ENCODE measurements at regions not wholly inside any gene's neighbourhood (a gene's known extent, or its start where the extent isn't known, plus 50 kb on each side); places are given as distances from the start of the nearest gene placed in this dataset.

GRCh38 chr5:61737964-61738340 lies 405.9 kb downstream of the ZSWIM6 start:
- DNase-seq (ENCODE audit: low spot score in 2 of 2) (no peak), ATAC-seq (no peak)
- no peaks in the 10 kb centered on the region for H3K36me3 Mint-ChIP-seq
- H3K27ac Mint-ChIP-seq = no peak overlapping the region
- no peaks in the 10 kb centered on the region for H3K9me3 Mint-ChIP-seq

GRCh38 chr5:61738446-61738845 lies 406.4 kb downstream of the ZSWIM6 start:
- Mint-ChIP-seq H3K9me3 (no peaks in the 10 kb centered on the region), H3K36me3 (no peaks in the 10 kb centered on the region), H3K27ac (no peak overlapping the region)
- DNase-seq (ENCODE audit: low spot score in 2 of 2) (no peak), ATAC-seq (no peak)

DNA sequence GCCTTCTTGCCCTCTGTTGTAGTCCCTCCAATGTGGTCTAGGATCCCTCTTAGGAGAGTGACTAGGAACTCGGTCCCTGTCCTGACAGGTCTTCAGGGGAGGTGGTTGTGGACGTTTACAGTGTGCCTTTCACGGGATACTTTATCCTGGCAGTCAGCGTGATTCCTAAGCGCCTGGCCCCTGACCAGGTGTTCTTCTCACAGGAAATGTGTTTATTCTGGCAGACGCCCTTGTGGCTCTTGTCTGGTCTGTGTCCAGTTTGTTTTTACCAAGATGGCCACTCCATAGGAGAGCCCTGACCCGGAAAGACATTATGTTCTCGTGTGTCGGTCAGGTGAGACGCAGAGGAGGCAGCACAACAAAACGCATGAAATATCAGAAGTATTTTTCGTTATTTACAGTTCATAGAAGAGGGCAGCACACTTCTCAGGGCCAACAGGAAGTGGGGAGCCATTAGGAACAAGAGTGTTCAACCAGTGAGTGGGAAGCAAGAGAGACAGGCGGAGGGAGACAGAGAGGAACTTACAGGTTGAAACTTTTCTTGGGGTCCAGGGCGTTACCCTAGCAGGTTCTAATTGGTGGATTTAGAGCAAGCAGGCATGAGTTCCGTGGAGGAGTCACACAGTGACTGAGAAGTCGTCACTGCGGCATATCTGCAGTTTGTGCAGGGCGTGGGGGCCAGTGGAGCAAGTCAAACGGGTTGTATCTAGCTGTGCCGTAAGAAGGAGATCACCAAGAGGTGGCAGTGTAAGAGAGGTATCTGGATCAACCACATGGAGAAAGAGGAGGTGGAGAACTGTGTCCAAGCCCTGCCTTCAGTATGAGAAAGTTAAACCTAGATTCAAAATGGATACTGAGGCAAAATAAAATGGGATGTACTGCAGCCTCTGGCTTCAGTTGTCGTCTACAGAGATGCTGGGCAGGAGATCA lies 412.9 kb downstream of the ZSWIM6 start:
- peaks cover 0 to 5% of the 10 kb centered on the region in 2 donors for H3K36me3 Mint-ChIP-seq
- peaks cover 6 to 7% of the 10 kb centered on the region in 2 donors for H3K9me3 Mint-ChIP-seq
- no peak for ATAC-seq
- DNase-seq (ENCODE audit: low spot score in 2 of 2) = no peak
- no peak overlapping the region for H3K27ac Mint-ChIP-seq

- peaks cover 6 to 7% of the 10 kb centered on the region in 2 donors for H3K9me3 Mint-ChIP-seq
- DNase-seq (ENCODE audit: low spot score in 2 of 2) (no peak), ATAC-seq (no peak)
- peaks cover 0 to 5% of the 10 kb centered on the region in 2 donors for H3K36me3 Mint-ChIP-seq
- H3K27ac Mint-ChIP-seq = no peak overlapping the region
Measured at GRCh38 chr5:61746831-61747575, 414.9 kb downstream of the ZSWIM6 start.

DNA sequence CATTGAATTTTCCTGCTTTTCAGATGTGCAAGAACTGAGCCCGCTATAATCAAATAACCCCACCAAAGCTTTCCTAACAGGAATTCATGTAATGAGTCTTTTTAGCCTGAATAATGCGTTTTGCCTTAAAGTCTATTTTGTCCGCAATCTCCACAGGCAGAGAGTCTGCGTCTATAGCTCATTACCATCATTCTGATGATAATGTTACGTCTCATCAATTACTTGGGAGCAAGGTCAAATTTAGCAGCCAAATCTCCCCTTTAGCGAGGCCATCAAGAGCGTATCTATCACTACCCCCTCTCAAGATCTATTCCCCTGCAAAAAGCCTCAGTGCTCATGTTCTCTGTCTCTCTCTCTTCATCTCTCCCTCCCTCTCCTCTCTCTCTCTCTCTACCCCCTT lies 416.1 kb downstream of the ZSWIM6 start:
- no peak for ATAC-seq
- H3K9me3 Mint-ChIP-seq = peaks cover 6 to 7% of the 10 kb centered on the region in 2 donors
- no peak for DNase-seq (ENCODE audit: low spot score in 2 of 2)
- H3K36me3 Mint-ChIP-seq = peaks cover 0 to 5% of the 10 kb centered on the region in 2 donors
- no peak overlapping the region for H3K27ac Mint-ChIP-seq

- no peak for ATAC-seq
Measured at GRCh38 chr5:61748651-61749050, 416.6 kb downstream of the ZSWIM6 start.

GRCh38 chr5:61752588-61752987 lies 420.5 kb downstream of the ZSWIM6 start:
- H3K9me3 Mint-ChIP-seq = no peaks in the 10 kb centered on the region
- no peak for ATAC-seq
- no peaks in the 10 kb centered on the region for H3K36me3 Mint-ChIP-seq
- no peak for DNase-seq (ENCODE audit: low spot score in 2 of 2)
- no peak overlapping the region for H3K27ac Mint-ChIP-seq

More at GRCh38 chr5:61748651-61749050, 416.6 kb downstream of the ZSWIM6 start:
- Mint-ChIP-seq H3K27ac (no peak overlapping the region), H3K36me3 (peaks cover 0 to 5% of the 10 kb centered on the region in 2 donors), H3K9me3 (peaks cover 6 to 7% of the 10 kb centered on the region in 2 donors)
- DNase-seq (ENCODE audit: low spot score in 2 of 2) = no peak

GRCh38 chr5:61754792-61755191 lies 422.7 kb downstream of the ZSWIM6 start:
- H3K36me3 Mint-ChIP-seq = no peaks in the 10 kb centered on the region
- DNase-seq (ENCODE audit: low spot score in 2 of 2) = no peak
- ATAC-seq = no peak
- H3K27ac Mint-ChIP-seq = no peak overlapping the region
- H3K9me3 Mint-ChIP-seq = peaks cover 0 to 4% of the 10 kb centered on the region in 2 donors

DNA sequence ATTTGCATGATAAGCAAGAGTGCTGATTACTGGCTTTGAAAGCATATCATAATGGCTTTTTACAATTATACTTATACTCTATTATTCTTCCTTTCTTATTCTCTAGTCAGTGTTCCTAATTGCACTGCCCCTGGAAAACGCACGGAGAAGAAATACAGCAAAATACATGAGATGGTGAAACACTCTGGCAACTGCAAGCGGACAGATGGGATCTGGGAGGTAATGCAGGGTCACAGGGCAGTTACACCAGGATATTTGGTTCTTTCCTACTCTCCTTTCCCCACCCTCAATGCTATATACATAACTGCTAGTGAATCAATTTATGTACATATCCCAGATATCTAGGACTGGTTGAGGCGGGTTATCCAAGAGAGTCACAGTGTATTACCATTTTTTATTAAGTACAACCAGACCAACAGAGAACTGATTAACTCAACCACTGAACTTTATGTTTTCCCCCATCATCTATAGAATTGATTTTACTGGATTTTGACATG lies 423.7 kb downstream of the ZSWIM6 start:
- DNase-seq (ENCODE audit: low spot score in 2 of 2) (no peak), ATAC-seq (no peak)
- Mint-ChIP-seq H3K9me3 (peaks cover 0 to 4% of the 10 kb centered on the region in 2 donors), H3K36me3 (no peaks in the 10 kb centered on the region), H3K27ac (no peak overlapping the region)

DNA sequence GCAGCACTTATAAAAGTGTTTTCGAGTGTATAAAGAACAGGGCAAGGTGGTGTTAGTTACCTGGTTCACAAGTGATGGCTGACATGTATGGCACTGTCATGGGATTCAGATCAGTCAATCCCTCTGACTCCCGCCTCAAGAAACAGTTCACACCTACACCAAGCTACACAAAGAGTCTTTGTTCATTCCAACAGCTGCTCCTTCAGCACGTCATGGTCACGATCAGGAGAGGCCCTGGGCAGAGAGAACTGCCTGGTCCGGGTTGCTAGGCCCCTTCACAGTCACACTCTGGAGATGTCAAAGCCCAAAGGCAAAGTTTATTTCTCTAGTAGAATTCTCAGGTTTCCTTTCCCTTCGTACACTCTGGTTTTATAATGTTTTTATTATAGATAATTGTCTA lies 426.7 kb downstream of the ZSWIM6 start:
- peaks cover 0 to 10% of the 10 kb centered on the region in 2 donors for H3K9me3 Mint-ChIP-seq
- DNase-seq (ENCODE audit: low spot score in 2 of 2) (no peak), ATAC-seq (no peak)
- no peak overlapping the region for H3K27ac Mint-ChIP-seq
- H3K36me3 Mint-ChIP-seq = no peaks in the 10 kb centered on the region

- peaks cover 0 to 7% of the 10 kb centered on the region in 2 donors for H3K9me3 Mint-ChIP-seq
- ATAC-seq (no peak), DNase-seq (ENCODE audit: low spot score in 2 of 2) (no peak)
- H3K36me3 Mint-ChIP-seq = peaks cover 0 to 6% of the 10 kb centered on the region in 2 donors
- H3K27ac Mint-ChIP-seq = no peak overlapping the region
Measured at GRCh38 chr5:61765471-61765870, 433.4 kb downstream of the ZSWIM6 start.

DNA sequence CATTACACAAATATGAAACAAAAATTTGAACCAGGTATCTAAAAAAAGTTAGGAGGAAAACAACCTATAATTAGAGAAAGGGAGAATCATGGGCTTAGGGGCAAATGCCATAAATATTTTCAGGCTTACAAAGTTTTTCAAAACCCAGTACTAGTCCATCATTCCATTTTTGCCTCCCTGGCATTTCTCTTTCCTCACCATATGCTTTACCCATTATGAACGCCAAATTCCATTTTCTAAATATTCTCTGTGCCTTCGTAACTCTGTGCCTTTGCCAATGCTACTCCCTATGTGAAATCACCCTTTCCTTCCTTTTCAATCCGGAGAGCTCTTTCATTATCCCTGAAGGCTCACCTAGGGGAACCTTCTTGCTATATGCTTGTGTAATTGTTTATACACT lies 434.1 kb downstream of the ZSWIM6 start:
- Mint-ChIP-seq H3K36me3 (peaks cover 0 to 6% of the 10 kb centered on the region in 2 donors), H3K9me3 (peaks cover 0 to 7% of the 10 kb centered on the region in 2 donors), H3K27ac (no peak overlapping the region)
- ATAC-seq = no peak
- DNase-seq (ENCODE audit: low spot score in 2 of 2) = no peak

DNA sequence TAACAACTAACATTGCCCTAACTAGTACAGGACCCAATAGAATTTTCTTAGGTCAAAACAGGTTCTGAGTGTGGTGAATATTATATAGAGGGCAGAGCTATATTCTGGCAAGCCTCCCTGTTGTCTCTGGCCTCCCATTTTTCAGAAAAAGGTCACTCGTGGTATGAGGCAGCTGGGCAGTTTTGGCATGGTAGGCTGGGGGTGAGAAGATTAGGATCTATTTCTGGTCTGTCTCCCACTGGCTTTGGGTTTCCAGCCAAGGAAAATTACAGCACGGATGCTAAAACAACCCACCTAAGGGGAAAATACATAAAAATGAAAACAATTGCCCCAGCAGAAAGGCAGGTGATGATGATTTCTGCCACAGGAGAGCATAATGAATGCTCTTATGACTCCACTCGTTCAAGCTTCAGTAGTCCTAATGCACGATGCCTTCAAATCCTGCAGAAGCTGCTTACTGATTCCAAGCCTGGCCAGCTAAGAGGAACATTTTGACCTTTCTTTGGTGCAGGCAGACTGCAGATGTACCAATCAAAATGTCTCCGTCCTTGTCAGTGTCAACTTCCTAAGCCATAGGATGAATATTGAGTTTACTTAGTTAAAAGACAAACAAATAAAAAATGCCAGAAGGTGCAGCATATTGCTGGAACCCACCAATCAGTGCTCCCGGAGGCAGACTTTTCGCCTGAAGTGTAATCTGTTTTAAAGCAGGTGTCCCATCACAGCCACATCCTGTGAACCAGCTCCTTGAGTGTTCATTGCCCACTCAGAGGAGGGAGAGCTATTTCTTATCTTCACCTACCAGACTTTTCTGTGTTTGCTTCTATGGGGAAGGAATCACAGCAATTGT lies 435.4 kb downstream of the ZSWIM6 start:
- no peaks in the 10 kb centered on the region for H3K9me3 Mint-ChIP-seq
- DNase-seq (ENCODE audit: low spot score in 2 of 2) = no peak
- ATAC-seq = no peak
- no peak overlapping the region for H3K27ac Mint-ChIP-seq
- H3K36me3 Mint-ChIP-seq = peaks cover 0 to 6% of the 10 kb centered on the region in 2 donors

GRCh38 chr5:61768692-61769281 lies 436.7 kb downstream of the ZSWIM6 start:
- peaks cover 0 to 6% of the 10 kb centered on the region in 2 donors for H3K36me3 Mint-ChIP-seq
- no peak overlapping the region for H3K27ac Mint-ChIP-seq
- DNase-seq (ENCODE audit: low spot score in 2 of 2) (no peak), ATAC-seq (peak in 1 of 2 donors; percentile 66)
- H3K9me3 Mint-ChIP-seq = no peaks in the 10 kb centered on the region

GRCh38 chr5:61771062-61771461 lies 439.0 kb downstream of the ZSWIM6 start:
- DNase-seq (ENCODE audit: low spot score in 2 of 2) = no peak
- Mint-ChIP-seq H3K27ac (no peak overlapping the region), H3K9me3 (no peaks in the 10 kb centered on the region), H3K36me3 (no peaks in the 10 kb centered on the region)
- ATAC-seq = no peak

- Mint-ChIP-seq H3K9me3 (no peaks in the 10 kb centered on the region), H3K36me3 (no peaks in the 10 kb centered on the region), H3K27ac (no peak overlapping the region)
- no peak for DNase-seq (ENCODE audit: low spot score in 2 of 2)
- ATAC-seq = no peak
Measured at GRCh38 chr5:61771808-61772207, 439.8 kb downstream of the ZSWIM6 start.

All from activated naive CD4-positive, alpha-beta T cell treated with anti-CD3 and anti-CD28 coated beads, Interleukin-2, amount 50 U/mL, for 72 hours (primary cell).